BJ (cell line): ENCODE measurements at regions not wholly inside any gene's neighbourhood (a gene's known extent, or its start where the extent isn't known, plus 50 kb on each side); places are given as distances from the start of the nearest gene placed in this dataset.

Experiments
- CTCF ChIA-PET: fragments of 350-600 bp; formaldehyde crosslinking; extraction: SDS; loops from one replicate; lab custom pipeline; 2021; ENCODE audit warnings: antibody characterized with exemption, inconsistent platforms; lab: Yijun Ruan, JAX
- POLR2A ChIA-PET: fragments of 300-600 bp; sonication (Branson Sonifier 250); formaldehyde crosslinking; extraction: SDS; loops from one replicate; lab custom pipeline; 2021; ENCODE audit warnings: antibody characterized with exemption; lab: Charles Lee
- DNase-seq: peaks from one replicate; pipeline ENCODE4 v3.0.0-alpha.2; 2011; ENCODE audit warnings: low read depth
- H3K27me3 ChIP-seq: 2 replicates; pipeline ENCODE4 v1.6.0; 2011; ENCODE audit warnings: low read length; ENCODE audit not compliant: control insufficient read depth, insufficient read depth
- H3K36me3 ChIP-seq: 2 replicates; pipeline ENCODE4 v1.5.1; 2011; ENCODE audit warnings: low read length; ENCODE audit not compliant: control insufficient read depth, insufficient read depth
- H3K4me3 ChIP-seq: 2 replicates; pipeline ENCODE4 v1.5.1; 2011; ENCODE audit warnings: low read depth, mild to moderate bottlenecking, control low read depth, low read length
- CTCF ChIP-seq: IDR thresholded peaks from 2 replicates; pipeline ENCODE4 v1.5.1; 2011; ENCODE audit warnings: low read depth, mild to moderate bottlenecking, control low read depth, inconsistent platforms, low read length, moderate library complexity; ENCODE audit not compliant: insufficient read depth

- DNase-seq = no peak
- ChIA-PET POLR2A (no interaction called here), CTCF (no interaction called here)
- Histone ChIP-seq H3K27me3 (no peaks in the 10 kb centered on the region), H3K36me3 (no peaks in the 10 kb centered on the region), H3K4me3 (no peak overlapping the region)
- TF ChIP-seq CTCF = no peak
Measured at GRCh38 chr9:120138955-120139354, 441.0 kb downstream of the CDK5RAP2 start.

- no peak for DNase-seq
- CTCF ChIA-PET = interaction anchor here (1.2 kb wide), 1 partner anchor 340 kb away, joined by 4 read pairs; no protein-coding TSS in a partner anchor
- no peak overlapping the region for H3K4me3 ChIP-seq
- TF ChIP-seq CTCF = no peak
- no peaks in the 10 kb centered on the region for H3K36me3 ChIP-seq
- no peaks in the 10 kb centered on the region for H3K27me3 ChIP-seq
- POLR2A ChIA-PET = no interaction called here
Measured at GRCh38 chr9:120137186-120137840, 442.7 kb downstream of the CDK5RAP2 start.

GRCh38 chr9:120136696-120137095, 443.3 kb downstream of the CDK5RAP2 start:
- DNase-seq = no peak
- no peaks in the 10 kb centered on the region for H3K27me3 ChIP-seq
- no peak overlapping the region for H3K4me3 ChIP-seq
- H3K36me3 ChIP-seq = no peaks in the 10 kb centered on the region
- CTCF ChIA-PET = interaction anchor here (1.2 kb wide), 1 partner anchor 341 kb away, joined by 4 read pairs; no protein-coding TSS in a partner anchor
- POLR2A ChIA-PET = no interaction called here
- TF ChIP-seq CTCF = no peak

- CTCF ChIA-PET = no interaction called here
- no peak for DNase-seq
- POLR2A ChIA-PET = no interaction called here
- TF ChIP-seq CTCF = no peak
- Histone ChIP-seq H3K27me3 (no peaks in the 10 kb centered on the region), H3K4me3 (no peak overlapping the region), H3K36me3 (no peaks in the 10 kb centered on the region)
Measured at GRCh38 chr9:120117081-120117480, 462.9 kb downstream of the CDK5RAP2 start.

GRCh38 chr9:120110520-120110919, 469.4 kb downstream of the CDK5RAP2 start:
- no peak for TF ChIP-seq CTCF
- DNase-seq = no peak
- POLR2A ChIA-PET = no interaction called here
- Histone ChIP-seq H3K27me3 (no peaks in the 10 kb centered on the region), H3K4me3 (no peak overlapping the region), H3K36me3 (no peaks in the 10 kb centered on the region)
- CTCF ChIA-PET = interaction anchor here (1.5 kb wide), 1 partner anchor 367 kb away, joined by 4 read pairs; no protein-coding TSS in a partner anchor
